Stimulated activated CD4-positive, alpha-beta T cell treated with anti-CD3 and anti-CD28 coated beads, Interleukin-15, amount 100 ng/mL, for 48 hours (primary cell): ENCODE measurements at regions not wholly inside any gene's neighbourhood (a gene's known extent, or its start where the extent isn't known, plus 50 kb on each side); places are given as distances from the start of the nearest gene placed in this dataset.
"Not testable (repeated sequence)": the region's sequence is repeated elsewhere in the genome, so short reads cannot be mapped to it uniquely, and the experiment has no call there.

Experiments
- DNase-seq, 2 donors: peaks; one replicate each; pipeline ENCODE4 v3.0.0-alpha.2; 2020; ENCODE audit warnings: low read depth in 2 of 2

GRCh38 chr14:81955123-81955522 lies 421.5 kb upstream of the SEL1L start:
- no peak for DNase-seq

DNA sequence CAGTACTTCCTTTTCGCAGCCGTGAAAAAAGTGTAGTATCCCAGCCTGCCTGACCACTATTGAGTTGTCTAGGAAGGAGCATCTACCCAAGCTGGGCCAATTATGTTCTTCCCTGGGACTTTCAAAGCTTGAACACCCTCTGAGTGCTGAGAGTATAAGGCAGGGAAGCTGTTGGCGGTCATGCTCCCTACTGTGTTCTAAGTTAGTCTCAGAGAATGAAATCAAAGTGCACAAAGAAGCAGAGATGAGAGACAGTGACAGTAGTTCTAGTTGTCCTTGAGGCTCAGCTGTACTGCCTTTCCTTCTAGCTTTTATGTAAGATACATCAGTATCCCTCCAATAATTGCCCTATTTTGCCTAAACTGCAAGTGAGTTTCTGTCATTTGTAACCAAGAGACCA lies 427.1 kb upstream of the SEL1L start:
- DNase-seq = no peak

DNA sequence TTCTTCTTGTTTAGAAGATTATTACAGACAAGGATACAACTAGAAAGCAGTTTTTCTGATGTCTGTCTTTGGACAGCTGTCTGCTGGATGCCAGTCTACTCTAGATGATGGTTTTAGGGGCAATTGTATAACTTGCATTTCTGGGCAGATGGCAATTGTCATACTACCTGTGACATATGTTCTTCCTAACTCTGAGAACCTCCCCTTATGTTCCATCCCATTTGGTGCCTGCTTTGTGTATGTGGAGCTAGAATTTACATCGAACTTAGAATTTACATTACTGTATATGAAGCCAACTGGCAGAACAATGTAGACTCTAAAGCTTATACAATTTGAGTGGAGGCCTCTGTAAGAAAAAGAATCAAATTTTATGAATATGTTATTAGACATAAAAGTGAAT lies 430.2 kb upstream of the SEL1L start:
- no peak for DNase-seq

DNA sequence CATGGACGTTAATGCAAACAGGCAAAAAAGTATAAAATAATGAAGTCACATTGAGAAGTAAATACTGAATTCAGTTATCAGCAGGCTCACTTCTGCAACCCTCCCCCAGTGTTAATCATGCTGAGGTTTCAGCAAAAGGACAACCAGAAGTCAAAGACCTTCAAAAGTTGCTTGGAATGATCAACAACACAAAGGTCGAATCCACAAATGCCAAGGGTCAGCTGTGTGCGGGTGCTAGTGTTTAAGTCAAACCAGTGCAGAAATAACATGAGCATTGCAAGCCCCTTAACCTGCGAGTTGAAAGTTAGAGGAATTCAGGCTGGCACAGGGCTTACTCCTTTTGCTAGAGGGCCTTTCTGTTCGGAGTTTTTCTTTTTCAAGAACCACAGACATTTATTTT lies 436.7 kb upstream of the SEL1L start:
- no peak for DNase-seq

- DNase-seq = no peak
Observed at GRCh38 chr14:81971911-81972310, 438.3 kb upstream of the SEL1L start.

DNA sequence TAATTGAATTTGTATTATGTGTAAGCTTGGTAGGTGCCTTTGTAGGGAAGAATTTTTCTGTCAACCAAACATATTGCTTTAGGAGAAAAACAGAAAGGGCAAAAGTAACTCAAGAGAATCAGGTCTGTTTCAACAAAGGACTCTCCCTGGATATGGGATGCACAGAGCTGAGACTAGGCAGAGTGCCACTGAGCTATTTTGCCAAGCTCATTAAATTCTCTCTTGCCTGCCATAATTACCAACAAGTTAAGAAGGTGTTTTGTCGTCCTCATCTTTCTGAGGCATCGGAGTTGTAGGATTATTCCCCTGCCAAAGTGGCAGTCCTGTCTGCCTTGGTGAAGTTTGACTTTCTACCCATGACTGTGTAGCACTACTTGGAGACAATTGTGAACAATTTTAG lies 438.9 kb upstream of the SEL1L start:
- no peak for DNase-seq

- DNase-seq = no peak
Observed at GRCh38 chr14:81974543-81974942, 440.9 kb upstream of the SEL1L start.

DNA sequence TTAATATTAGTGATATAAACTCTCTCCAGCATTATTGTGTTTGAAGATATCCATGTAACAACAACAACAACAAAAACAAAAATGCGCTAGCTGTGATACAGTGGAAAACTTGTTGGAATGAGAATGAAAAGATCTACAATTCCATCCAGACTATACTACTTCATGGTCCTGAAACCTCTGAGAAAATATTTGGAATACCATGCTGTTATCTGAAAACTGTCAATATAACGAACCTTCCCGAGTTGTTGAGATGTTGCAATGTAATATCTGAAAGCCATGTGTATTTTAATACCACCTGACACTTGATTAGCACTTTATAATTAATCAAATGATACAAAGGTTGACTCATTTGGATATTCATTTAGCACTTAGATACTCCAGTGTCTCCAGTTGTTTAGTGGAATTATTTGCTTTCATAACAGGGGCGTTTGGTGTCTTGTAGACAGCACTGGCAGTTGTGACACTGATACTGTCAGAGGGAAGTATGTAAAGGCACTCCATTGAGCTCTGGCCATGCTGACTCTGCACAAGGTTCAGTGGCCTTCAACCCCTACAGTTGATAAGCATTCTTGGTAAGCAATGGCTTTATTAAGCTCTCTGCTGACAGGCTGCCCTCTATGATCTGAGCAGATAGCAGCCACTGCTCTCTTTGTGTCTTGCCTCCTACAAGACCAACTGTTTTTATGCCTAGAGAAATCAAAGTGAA lies 447.1 kb upstream of the SEL1L start:
- DNase-seq = no peak

- no peak for DNase-seq
Observed at GRCh38 chr14:81981307-81981675, 447.6 kb upstream of the SEL1L start.

GRCh38 chr14:81982046-81982445 lies 448.4 kb upstream of the SEL1L start:
- no peak for DNase-seq

GRCh38 chr14:81986005-81986404 lies 452.4 kb upstream of the SEL1L start:
- no peak for DNase-seq

GRCh38 chr14:81989211-81989610 lies 455.6 kb upstream of the SEL1L start:
- no peak for DNase-seq

DNA sequence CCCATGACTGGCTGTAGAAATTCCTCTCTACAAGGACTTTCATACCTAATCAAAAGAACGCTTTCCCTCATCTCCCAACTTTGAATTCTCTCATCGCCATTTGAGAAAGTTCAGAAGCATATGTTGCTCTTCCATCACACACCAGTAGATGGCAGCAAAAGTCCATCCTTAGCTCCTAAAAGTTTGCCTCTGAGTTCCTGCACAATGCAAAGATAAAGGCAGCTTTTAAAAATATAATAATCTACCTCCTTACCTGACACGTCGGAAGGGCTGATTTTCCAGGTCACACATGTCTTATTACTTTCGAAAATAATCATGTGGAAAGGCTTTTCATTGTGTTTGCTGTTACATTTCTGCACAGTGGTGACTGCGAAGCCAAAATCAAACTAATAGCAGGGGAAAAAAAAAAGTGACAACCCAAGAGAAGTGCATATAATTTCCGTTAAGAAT lies 456.7 kb upstream of the SEL1L start:
- DNase-seq = peak; percentile 1 to 12

DNA sequence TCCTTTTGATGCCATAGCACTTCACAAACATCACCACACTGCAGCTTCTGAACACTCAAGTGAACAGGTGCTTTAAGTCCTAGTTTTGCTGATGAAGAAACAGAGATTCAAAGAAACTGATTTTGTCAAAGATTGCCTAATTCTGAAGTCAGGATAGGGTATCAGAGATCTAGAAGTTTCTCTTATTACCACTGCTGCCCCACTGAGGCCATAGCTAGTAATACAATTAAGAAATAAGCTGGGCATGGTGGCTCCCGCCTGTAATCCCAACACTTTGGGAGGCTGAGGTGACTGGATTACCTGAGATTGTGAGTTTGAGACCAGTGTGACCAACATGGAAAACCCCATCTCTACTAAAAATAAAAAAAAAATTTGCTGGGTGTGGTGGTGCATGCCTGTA lies 458.3 kb upstream of the SEL1L start:
- no peak for DNase-seq

- DNase-seq = no peak
Observed at GRCh38 chr14:81993432-81993831, 459.8 kb upstream of the SEL1L start.

- DNase-seq = no peak
Observed at GRCh38 chr14:82003426-82003825, 469.8 kb upstream of the SEL1L start.

GRCh38 chr14:82009076-82009475 lies 475.4 kb upstream of the SEL1L start:
- no peak for DNase-seq

DNA sequence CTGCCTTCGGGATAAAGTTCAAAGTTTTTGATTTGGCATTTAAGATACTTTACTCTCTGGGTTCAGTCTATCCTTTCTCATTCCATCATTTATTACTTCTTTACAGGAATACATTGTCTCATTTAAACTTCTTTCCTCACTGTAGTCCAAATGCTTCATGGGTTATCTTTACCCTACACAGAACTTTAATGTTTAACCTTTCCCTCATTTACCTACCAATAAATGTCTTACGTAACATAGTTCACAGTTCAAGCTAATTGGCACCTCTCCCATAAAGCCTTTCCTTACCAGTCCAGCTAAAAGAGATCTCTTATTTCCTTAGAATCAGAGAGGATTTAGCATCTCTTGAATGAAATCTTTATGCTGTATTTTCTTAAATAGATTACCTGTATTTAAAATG lies 476.3 kb upstream of the SEL1L start:
- no peak for DNase-seq

- DNase-seq = no peak
Observed at GRCh38 chr14:82011460-82011859, 477.8 kb upstream of the SEL1L start.

DNA sequence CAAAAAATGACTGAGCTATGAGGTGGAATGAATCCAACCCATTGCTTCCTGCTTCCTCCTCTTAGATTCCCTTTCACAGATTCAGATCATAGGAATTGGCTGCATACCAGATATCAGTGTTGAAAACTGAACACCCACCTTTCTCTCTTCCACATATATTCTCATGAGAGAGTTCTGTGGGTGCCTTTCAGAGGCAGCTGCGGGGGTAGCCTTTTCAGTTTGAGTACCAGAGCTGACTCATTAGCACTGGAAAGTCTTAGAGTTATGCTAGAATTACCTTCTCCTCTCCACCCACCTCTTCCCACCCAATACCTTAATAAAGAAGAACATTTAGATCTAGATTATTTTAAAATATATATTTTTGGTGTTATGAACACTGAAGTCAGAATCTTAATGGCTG lies 495.4 kb upstream of the SEL1L start:
- DNase-seq = no peak

GRCh38 chr14:82035397-82035796 lies 501.7 kb upstream of the SEL1L start:
- no peak for DNase-seq

GRCh38 chr14:82038066-82038465 lies 504.4 kb upstream of the SEL1L start:
- not testable (repeated sequence) for DNase-seq

DNA sequence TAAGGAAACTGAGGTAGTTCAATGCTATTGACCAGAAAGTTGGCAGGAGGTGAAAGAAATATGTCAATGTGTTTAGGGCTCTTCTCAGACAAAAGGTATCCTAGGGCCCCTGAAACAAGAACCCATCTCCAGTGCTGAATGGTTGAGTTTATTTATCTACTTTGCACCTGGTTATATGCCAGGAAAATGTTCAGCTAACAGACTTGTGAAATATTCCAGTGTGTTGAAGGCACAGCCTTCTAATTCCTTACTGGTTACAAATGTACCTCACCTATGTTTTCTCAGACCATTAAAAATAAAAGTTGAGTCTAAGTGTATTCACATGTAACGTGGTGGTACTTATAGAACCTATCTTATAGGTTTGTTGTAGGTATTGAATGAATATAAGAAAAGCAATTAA lies 511.7 kb upstream of the SEL1L start:
- no peak for DNase-seq

DNA sequence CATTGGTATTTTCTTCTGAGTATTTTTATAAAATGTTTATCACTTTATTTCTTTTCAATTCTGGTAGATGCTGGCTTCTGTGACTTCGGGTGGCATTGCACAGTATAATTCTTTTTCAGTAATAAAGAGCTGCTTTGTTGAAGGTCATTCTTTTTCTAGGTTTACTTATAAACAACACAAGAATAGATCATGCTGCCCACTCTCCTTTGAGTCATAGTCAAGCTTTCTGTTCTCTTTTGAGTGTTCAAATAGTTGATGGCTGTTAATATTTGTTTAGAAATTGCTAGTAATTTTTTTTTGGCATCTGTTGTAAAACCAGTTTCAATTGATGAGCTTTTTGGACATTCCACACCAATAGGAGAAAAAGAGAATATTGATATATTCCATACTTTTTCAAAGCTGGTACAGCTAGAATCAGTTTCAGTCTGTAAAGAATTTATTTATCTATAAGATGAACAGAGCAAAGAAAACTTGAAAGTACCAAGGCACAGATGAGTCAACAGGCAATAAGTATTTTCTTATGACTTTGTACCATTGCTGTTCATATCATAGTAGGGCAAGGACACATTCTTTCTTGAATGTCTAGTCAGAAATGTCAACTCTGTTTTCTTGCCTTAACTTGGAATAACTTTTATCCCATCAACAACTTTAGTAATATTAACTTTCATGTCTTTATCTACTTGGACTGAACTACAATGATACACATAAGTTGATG lies 513.0 kb upstream of the SEL1L start:
- no peak for DNase-seq
